Suprapubic skin (tissue), 4 donors: ENCODE measurements at regions not wholly inside any gene's neighbourhood (a gene's known extent, or its start where the extent isn't known, plus 50 kb on each side); places are given as distances from the start of the nearest gene placed in this dataset.

Experiments used
- CTCF ChIP-seq, 2 donors: fragments of 200-600 bp in 1 of 2; fragments of 450-650 bp in 1 of 2; sonication (generic) in 1 of 2; IDR thresholded peaks; one replicate each; pipeline ENCODE4 v1.5.1; 2016 to 2019; ENCODE audit warnings: antibody characterized with exemption in 2 of 2, mild to moderate bottlenecking in 1 of 2, moderate library complexity in 1 of 2
- POLR2A ChIP-seq, 2 donors: fragments of 450-650 bp; IDR thresholded peaks; one replicate each; pipeline ENCODE4 v1.6.1; 2017; ENCODE audit warnings: antibody characterized with exemption in 2 of 2, mild to moderate bottlenecking in 2 of 2, moderate library complexity in 2 of 2
- POLR2AphosphoS5 ChIP-seq, 3 donors: sonication (generic); formaldehyde crosslinking; IDR thresholded peaks; one replicate each; pipeline ENCODE4 v1.6.1; 2017; ENCODE audit warnings: antibody characterized with exemption in 3 of 3

- no peak for TF ChIP-seq POLR2A (IDR thresholded peaks at IDR 0.05)
- no peak for TF ChIP-seq CTCF (IDR thresholded peaks at IDR 0.05)
- no peak for TF ChIP-seq POLR2AphosphoS5 (IDR thresholded peaks at IDR 0.05)
Measured at GRCh38 chr3:117126460-117126859, 416.9 kb downstream of the TUSC7 start.
